B cell (primary cell): ENCODE measurements at regions not wholly inside any gene's neighbourhood (a gene's known extent, or its start where the extent isn't known, plus 50 kb on each side); places are given as distances from the start of the nearest gene placed in this dataset.
"Not testable (repeated sequence)": the region's sequence is repeated elsewhere in the genome, so short reads cannot be mapped to it uniquely, and the experiment has no call there.

ENCODE experiments used
- ATAC-seq: fragments of 200-7000 bp; cut with Tn5 transposase; one replicate; pipeline ENCODE4 v1.10.0; 2021; ENCODE audit warnings: low read depth, mild to moderate bottlenecking, moderate number of reproducible peaks, moderate library complexity
- CTCF ChIA-PET: fragments of 350-600 bp; sonication (Branson Sonifier 250); formaldehyde crosslinking; loops from one replicate; lab custom pipeline; 2021; ENCODE audit warnings: antibody characterized with exemption, inconsistent platforms; lab: Charles Lee
- POLR2A ChIA-PET: fragments of 350-600 bp; sonication (Branson Sonifier 250); formaldehyde crosslinking; loops from one replicate; lab custom pipeline; 2021; ENCODE audit warnings: antibody characterized with exemption; lab: Charles Lee
- DNase-seq: peaks from one replicate; pipeline ENCODE4 v3.0.0; 2013
- H2AFZ ChIP-seq: 2 replicates; pipeline ENCODE4 v1.6.1; 2012; ENCODE audit warnings: mild to moderate bottlenecking, low read depth, low read length; ENCODE audit not compliant: insufficient read depth, poor library complexity, severe bottlenecking
- H3K27ac ChIP-seq, 2 donors: 1 replicate in 1 of 2; 2 replicates in 1 of 2; pipeline ENCODE4 v1.5.1; 2012 to 2013; ENCODE audit warnings: low read length in 2 of 2, mild to moderate bottlenecking in 2 of 2, moderate library complexity in 1 of 2
- H3K27me3 ChIP-seq, 4 experiments: fragments of 200-600 bp in 1 of 4; sonication (generic) in 1 of 4; replicated peaks in 1 of 4; 1 replicate in 2 of 4; 2 replicates in 2 of 4; pipeline versions ENCODE4 v1.6.1 to v1.7.0; 2013 to 2016; ENCODE audit warnings: low read length in 3 of 4, mild to moderate bottlenecking in 2 of 4, mixed read lengths in 1 of 4, moderate library complexity in 1 of 4; ENCODE audit not compliant: insufficient read depth in 4 of 4, control insufficient read depth in 3 of 4; ENCODE audit errors: control extremely low read depth in 1 of 4
- H3K36me3 ChIP-seq, 2 experiments: replicated peaks in 1 of 2; 1 replicate in 1 of 2; 2 replicates in 1 of 2; pipeline versions ENCODE4 v1.6.1 to v1.7.1; 2013; ENCODE audit warnings: low read length in 1 of 2; ENCODE audit not compliant: insufficient read depth in 2 of 2, control insufficient read depth in 1 of 2; ENCODE audit errors: control extremely low read depth in 1 of 2, extremely low read depth in 1 of 2
- H3K4me1 ChIP-seq, 2 donors: fragments of 200-600 bp in 1 of 2; sonication (generic) in 1 of 2; 1 replicate in 1 of 2; 2 replicates in 1 of 2; pipeline versions ENCODE4 v1.5.1 to v1.6.1; 2013 to 2017; ENCODE audit warnings: low read length in 2 of 2; ENCODE audit not compliant: control insufficient read depth in 2 of 2, insufficient read depth in 2 of 2
- H3K4me2 ChIP-seq: replicated peaks from 2 replicates; pipeline ENCODE3; 2012; ENCODE audit warnings: mild to moderate bottlenecking, low read depth, low read length; ENCODE audit not compliant: poor library complexity, severe bottlenecking
- H3K4me3 ChIP-seq, 5 experiments: fragments of 200-600 bp in 1 of 5; sonication (generic) in 1 of 5; 1 replicate in 3 of 5; 2 replicates in 2 of 5; pipeline versions ENCODE4 v1.5.1 to v1.7.0; 2011 to 2016; ENCODE audit warnings: low read length in 4 of 5, mild to moderate bottlenecking in 4 of 5, low read depth in 2 of 5, control low read depth in 1 of 5, moderate library complexity in 1 of 5; ENCODE audit not compliant: insufficient read depth in 1 of 5; ENCODE audit errors: control extremely low read depth in 1 of 5, extremely low read depth in 1 of 5
- H3K79me2 ChIP-seq: fragments of 200-600 bp; sonication (generic); one replicate; pipeline ENCODE4 v1.6.0; 2016; ENCODE audit warnings: low read length; ENCODE audit not compliant: control insufficient read depth, insufficient read depth
- H3K9ac ChIP-seq: fragments of 200-600 bp; sonication (generic); 2 replicates; pipeline ENCODE4 v1.6.1; 2017; ENCODE audit warnings: mild to moderate bottlenecking, low read length, moderate library complexity
- H3K9me3 ChIP-seq, 3 donors: one replicate each; pipeline versions ENCODE4 v1.6.1 to v1.7.1; 2013; ENCODE audit warnings: low read length in 2 of 3; ENCODE audit not compliant: control insufficient read depth in 2 of 3, insufficient read depth in 1 of 3; ENCODE audit errors: control extremely low read depth in 1 of 3
- H4K20me1 ChIP-seq: 2 replicates; pipeline ENCODE4 v1.6.0; 2012; ENCODE audit warnings: mild to moderate bottlenecking, low read length; ENCODE audit not compliant: insufficient read depth, control insufficient read depth, poor library complexity, severe bottlenecking
- H3K27ac Mint-ChIP-seq: one replicate; pipeline ENCODE4 v1.8.0; 2021; ENCODE audit warnings: mixed read lengths
- H3K27me3 Mint-ChIP-seq: one replicate; pipeline ENCODE4 v1.8.0; 2021; ENCODE audit warnings: mixed read lengths
- H3K4me1 Mint-ChIP-seq: one replicate; pipeline ENCODE4 v1.8.0; 2021; ENCODE audit warnings: mixed read lengths
- H3K4me3 Mint-ChIP-seq: one replicate; pipeline ENCODE4 v1.8.0; 2021; ENCODE audit warnings: mixed read lengths
- H3K9me3 Mint-ChIP-seq: one replicate; pipeline ENCODE4 v1.8.0; 2022; ENCODE audit warnings: mixed read lengths; ENCODE audit not compliant: insufficient read depth
- whole genome bisulfite sequencing: methylation state at CpG from one replicate; pipeline ENCODE4 v1.1.5; 2013; ENCODE audit warnings: missing lambda C conversion rate; ENCODE audit not compliant: insufficient coverage; 5-methylcytosine and 5-hydroxymethylcytosine counted together
- intact Hi-C: fragments of 100-400 bp; cut with micrococcal nuclease; formaldehyde crosslinking; loops from one replicate; pipeline ENCODE4 v1.10.0; 2022

DNA sequence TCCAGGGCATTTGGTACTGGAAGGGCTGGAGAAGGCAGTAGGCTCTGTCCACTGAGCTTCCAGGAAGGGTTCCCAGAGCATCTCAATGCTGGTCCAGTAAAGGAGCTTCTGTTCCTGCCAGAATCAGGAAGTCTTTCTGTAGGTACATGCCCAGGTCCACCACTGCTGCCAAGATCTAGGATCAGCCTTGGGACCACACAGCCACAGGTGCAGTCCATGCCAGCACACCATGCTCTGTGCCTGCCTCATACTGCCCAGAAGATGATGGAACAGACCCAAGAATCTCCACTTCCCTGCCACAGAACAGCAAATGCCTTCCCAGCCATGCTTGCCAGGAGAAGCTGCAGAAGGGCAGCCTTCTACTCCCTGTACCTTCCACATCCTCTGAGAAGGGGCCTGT lies 89.3 kb downstream of the CDRT15L2 start:
- H3K9me3 Mint-ChIP-seq, result not testable (repeated sequence)

DNA sequence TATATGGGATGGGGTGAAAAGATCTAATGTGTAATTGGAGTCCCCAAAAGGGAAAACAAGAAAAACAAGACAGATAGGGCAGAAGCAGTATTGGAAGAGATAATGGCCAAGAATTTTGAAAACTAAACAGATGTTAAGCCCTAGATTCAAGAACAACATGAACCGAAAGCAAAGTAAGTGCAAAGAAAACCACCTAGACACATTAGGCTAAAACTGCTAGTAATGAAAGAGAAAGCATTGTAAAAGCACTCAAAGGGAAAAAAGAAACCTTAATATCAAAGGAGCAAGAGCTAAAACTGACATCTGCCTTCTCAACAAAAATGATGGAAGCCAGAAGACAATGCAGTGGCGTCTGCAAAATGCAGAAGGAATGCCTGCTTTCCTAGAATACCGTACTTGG lies 91.0 kb downstream of the CDRT15L2 start:
- H3K27ac Mint-ChIP-seq, POLR2A ChIA-PET, H3K79me2 ChIP-seq, H2AFZ ChIP-seq, H3K9me3 ChIP-seq, H3K27me3 Mint-ChIP-seq, H3K27ac ChIP-seq, H3K27me3 ChIP-seq, H3K4me3 Mint-ChIP-seq, DNase-seq, H3K9ac ChIP-seq, intact Hi-C loops, H3K4me3 ChIP-seq, ATAC-seq, H3K9me3 Mint-ChIP-seq, H3K4me2 ChIP-seq, H4K20me1 ChIP-seq, CTCF ChIA-PET, H3K36me3 ChIP-seq: not testable (repeated sequence)
- H3K4me1 Mint-ChIP-seq, result peaks cover 20% of the 10 kb centered on the region
- no CpG with 5 or more reads among the region's 3 CpGs for WGBS
- H3K4me1 ChIP-seq, result peaks cover 0 to 22% of the 10 kb centered on the region in 2 donors

More for the DNA sequence above, 89.3 kb downstream of the CDRT15L2 start:
- H3K4me1 Mint-ChIP-seq, H3K4me3 Mint-ChIP-seq, H3K4me3 ChIP-seq, H3K36me3 ChIP-seq, H3K27ac Mint-ChIP-seq, POLR2A ChIA-PET, H3K79me2 ChIP-seq, H3K9ac ChIP-seq, H3K4me1 ChIP-seq, H2AFZ ChIP-seq, H3K27me3 ChIP-seq, H3K9me3 ChIP-seq, CTCF ChIA-PET, H3K27me3 Mint-ChIP-seq, H3K4me2 ChIP-seq, DNase-seq, intact Hi-C loops, H3K27ac ChIP-seq, H4K20me1 ChIP-seq, ATAC-seq: not testable (repeated sequence)

DNA sequence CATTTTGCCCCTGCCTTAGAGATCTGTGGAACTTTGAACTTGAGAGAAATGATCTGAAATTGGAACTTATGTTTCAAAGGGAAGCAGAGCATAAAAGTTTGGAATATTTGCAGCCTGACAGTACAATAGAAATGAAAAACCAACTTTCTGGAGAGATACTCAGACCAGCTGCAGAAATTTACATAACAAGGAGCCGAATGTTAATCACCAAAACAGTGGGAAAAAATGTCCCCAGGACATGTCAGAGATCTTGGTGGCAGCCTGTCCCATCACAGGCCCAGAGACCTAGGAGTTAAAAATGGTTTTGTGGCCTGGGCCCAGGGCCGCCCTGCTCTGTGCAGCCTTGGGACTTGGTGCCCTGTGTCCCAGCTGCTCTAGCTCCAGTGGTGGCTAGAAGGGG lies 94.8 kb downstream of the CDRT15L2 start:
- H3K9ac ChIP-seq, H2AFZ ChIP-seq, CTCF ChIA-PET, H3K9me3 Mint-ChIP-seq, ATAC-seq, H3K79me2 ChIP-seq, H3K36me3 ChIP-seq, H3K9me3 ChIP-seq, POLR2A ChIA-PET, H3K4me2 ChIP-seq, H3K4me3 ChIP-seq, DNase-seq, H3K27me3 ChIP-seq, H3K27me3 Mint-ChIP-seq, intact Hi-C loops, H3K27ac ChIP-seq, H4K20me1 ChIP-seq: not testable (repeated sequence)
- Mint-ChIP-seq H3K27ac (peak overlapping the region; percentile 83), H3K4me1 (peaks cover 58% of the 10 kb centered on the region), H3K4me3 (peak overlapping the region; percentile 19)
- WGBS, result no CpG with 5 or more reads among the region's 2 CpGs
- peaks cover 0 to 60% of the 10 kb centered on the region in 2 donors for H3K4me1 ChIP-seq

DNA sequence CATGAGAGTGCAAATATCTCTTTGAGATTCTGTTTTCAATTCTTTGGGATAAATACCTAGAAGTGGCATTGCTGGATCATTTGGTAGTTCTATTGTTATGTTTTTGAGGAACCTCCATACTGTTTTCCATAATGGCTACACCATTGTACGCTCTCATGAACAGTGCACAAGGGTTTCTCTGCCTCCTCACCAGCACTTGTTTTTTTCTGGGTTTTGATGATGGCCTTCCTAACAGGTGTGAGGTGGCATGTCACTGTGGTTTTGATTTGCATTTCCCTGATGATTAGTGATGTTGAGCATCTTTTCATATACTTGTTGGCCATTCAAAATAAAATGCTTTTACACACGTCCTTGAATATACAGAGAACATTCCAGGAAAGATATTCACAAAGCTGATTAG lies 96.2 kb downstream of the CDRT15L2 start:
- H3K4me1 ChIP-seq, result peaks cover 0 to 70% of the 10 kb centered on the region in 2 donors
- H3K36me3 ChIP-seq, H3K9me3 Mint-ChIP-seq, H3K27me3 ChIP-seq, H2AFZ ChIP-seq, H3K79me2 ChIP-seq, H3K4me2 ChIP-seq, H3K9me3 ChIP-seq, intact Hi-C loops, CTCF ChIA-PET, H3K4me3 ChIP-seq, H3K27me3 Mint-ChIP-seq, H3K9ac ChIP-seq, POLR2A ChIA-PET, H4K20me1 ChIP-seq: not testable (repeated sequence)
- peaks cover 60% of the 10 kb centered on the region for H3K4me1 Mint-ChIP-seq
- WGBS, result no CpG with 5 or more reads among the region's 2 CpGs
- peak overlapping the region; percentile 95 for H3K27ac Mint-ChIP-seq
- DNase-seq, result peak; percentile 19
- H3K27ac ChIP-seq, result peak overlapping the region in 1 of 2 donors; percentile 67
- peak; percentile 59 for ATAC-seq
- peak overlapping the region; percentile 59 for H3K4me3 Mint-ChIP-seq
